Activated CD8-positive, alpha-beta T cell treated with anti-CD3 and anti-CD28 coated beads, Interleukin-2, amount 10 ng/mL, durations not matched to agents 7 days and 5 days (primary cell): ENCODE measurements at regions not wholly inside any gene's neighbourhood (a gene's known extent, or its start where the extent isn't known, plus 50 kb on each side); places are given as distances from the start of the nearest gene placed in this dataset.

ENCODE experiments used
- ATAC-seq: fragments of 150-1000 bp; cut with Tn5 transposase; one replicate; pipeline ENCODE4 v1.10.0; 2021; ENCODE audit warnings: moderate library complexity
- CTCF ChIA-PET: fragments of 350-600 bp; sonication (Branson Sonifier 250); formaldehyde crosslinking; loops from one replicate; lab custom pipeline; 2021; ENCODE audit warnings: antibody characterized with exemption; lab: Charles Lee
- POLR2A ChIA-PET: fragments of 350-600 bp; sonication (Branson Sonifier 250); formaldehyde crosslinking; loops from one replicate; lab custom pipeline; 2021; ENCODE audit warnings: antibody characterized with exemption; lab: Charles Lee
- DNase-seq: peaks from one replicate; pipeline ENCODE4 v3.0.0-alpha.2; 2020
- H3K27ac Mint-ChIP-seq: one replicate; pipeline ENCODE4 v1.8.0; 2021; ENCODE audit warnings: mild to moderate bottlenecking, mixed read lengths
- H3K27me3 Mint-ChIP-seq: one replicate; pipeline ENCODE4 v1.8.0; 2021; ENCODE audit warnings: low read depth, mixed read lengths
- H3K36me3 Mint-ChIP-seq: one replicate; pipeline ENCODE4 v1.8.0; 2021; ENCODE audit warnings: low read depth, mixed read lengths
- H3K4me1 Mint-ChIP-seq: one replicate; pipeline ENCODE4 v1.8.0; 2021; ENCODE audit warnings: low read depth, mixed read lengths
- H3K4me3 Mint-ChIP-seq: one replicate; pipeline ENCODE4 v1.8.0; 2021; ENCODE audit warnings: mild to moderate bottlenecking, mixed read lengths
- H3K9me3 Mint-ChIP-seq: one replicate; pipeline ENCODE4 v1.8.0; 2022; ENCODE audit warnings: mixed read lengths; ENCODE audit not compliant: insufficient read depth

- no peak overlapping the region for H3K27ac Mint-ChIP-seq
- ChIA-PET CTCF (no interaction called here), POLR2A (interaction anchor here (0.6 kb wide), 1 partner anchor 95 kb away, joined by 4 read pairs; no protein-coding TSS in a partner anchor)
- no peak for ATAC-seq
- no peak for DNase-seq
- peaks cover 11% of the 10 kb centered on the region for H3K27me3 Mint-ChIP-seq
- peaks cover 4% of the 10 kb centered on the region for H3K9me3 Mint-ChIP-seq
- no peaks in the 10 kb centered on the region for H3K36me3 Mint-ChIP-seq
- no peak overlapping the region for H3K4me3 Mint-ChIP-seq
- no peaks in the 10 kb centered on the region for H3K4me1 Mint-ChIP-seq
These were observed 293.1 kb downstream of the ZEB1 start for GRCh38 chr10:31612082-31612481.

DNA sequence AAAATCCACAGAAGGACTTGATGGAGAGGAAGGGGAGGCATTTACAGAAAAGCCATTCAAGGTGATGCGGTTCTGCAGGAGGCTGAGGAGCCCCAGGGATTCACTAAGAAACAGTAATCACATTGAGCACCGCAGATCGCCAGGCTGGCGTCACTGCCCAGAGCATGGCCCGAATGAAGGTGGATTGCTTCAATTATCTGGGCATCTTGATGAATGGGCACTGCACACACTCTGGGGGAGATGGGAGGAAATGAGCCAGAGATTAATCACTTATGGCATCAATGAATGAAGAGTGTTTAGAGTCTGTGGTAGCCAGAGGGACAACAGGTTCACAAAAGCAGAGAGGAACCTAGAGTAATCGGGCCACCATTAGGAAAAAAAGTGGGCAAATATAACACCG, 292.1 kb downstream of the ZEB1 start:
- DNase-seq: no peak
- H3K4me3 Mint-ChIP-seq: no peak overlapping the region
- no peak overlapping the region for H3K27ac Mint-ChIP-seq
- H3K36me3 Mint-ChIP-seq: no peaks in the 10 kb centered on the region
- H3K4me1 Mint-ChIP-seq: no peaks in the 10 kb centered on the region
- CTCF ChIA-PET: no interaction called here
- no peak for ATAC-seq
- H3K27me3 Mint-ChIP-seq: peaks cover 11% of the 10 kb centered on the region
- POLR2A ChIA-PET: no interaction called here
- peaks cover 4% of the 10 kb centered on the region for H3K9me3 Mint-ChIP-seq

- H3K27ac Mint-ChIP-seq: no peak overlapping the region
- H3K27me3 Mint-ChIP-seq: peaks cover 11% of the 10 kb centered on the region
- DNase-seq (no peak), ATAC-seq (no peak)
- ChIA-PET POLR2A (no interaction called here), CTCF (no interaction called here)
- H3K9me3 Mint-ChIP-seq: no peaks in the 10 kb centered on the region
- no peaks in the 10 kb centered on the region for H3K36me3 Mint-ChIP-seq
- peaks cover 6% of the 10 kb centered on the region for H3K4me1 Mint-ChIP-seq
- H3K4me3 Mint-ChIP-seq: no peak overlapping the region
These were observed 288.5 kb downstream of the ZEB1 start for GRCh38 chr10:31607481-31607880.

DNA sequence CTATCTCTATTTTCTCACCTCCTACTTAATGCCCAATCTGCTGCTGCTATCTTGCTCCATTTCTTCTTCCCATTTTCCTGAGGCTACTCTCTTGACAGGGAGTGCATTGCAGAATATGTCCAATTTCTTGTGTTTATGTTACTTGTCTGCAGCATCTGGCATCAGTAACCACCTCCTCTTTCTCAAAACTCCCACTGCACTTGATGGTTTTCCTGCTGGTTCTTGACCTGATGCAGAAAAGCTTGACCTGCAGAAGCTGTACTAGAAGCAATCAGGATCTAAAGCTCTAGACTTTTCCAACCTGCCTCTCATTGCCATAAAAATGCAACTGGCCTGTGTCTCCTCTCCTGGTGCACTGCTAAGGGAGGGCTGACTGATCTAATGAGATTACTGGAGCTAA, 287.8 kb downstream of the ZEB1 start:
- no peak overlapping the region for H3K4me3 Mint-ChIP-seq
- no peaks in the 10 kb centered on the region for H3K36me3 Mint-ChIP-seq
- ChIA-PET CTCF (no interaction called here), POLR2A (no interaction called here)
- no peaks in the 10 kb centered on the region for H3K9me3 Mint-ChIP-seq
- no peak for ATAC-seq
- H3K4me1 Mint-ChIP-seq: peaks cover 6% of the 10 kb centered on the region
- H3K27me3 Mint-ChIP-seq: peaks cover 11% of the 10 kb centered on the region
- H3K27ac Mint-ChIP-seq: no peak overlapping the region
- no peak for DNase-seq

DNA sequence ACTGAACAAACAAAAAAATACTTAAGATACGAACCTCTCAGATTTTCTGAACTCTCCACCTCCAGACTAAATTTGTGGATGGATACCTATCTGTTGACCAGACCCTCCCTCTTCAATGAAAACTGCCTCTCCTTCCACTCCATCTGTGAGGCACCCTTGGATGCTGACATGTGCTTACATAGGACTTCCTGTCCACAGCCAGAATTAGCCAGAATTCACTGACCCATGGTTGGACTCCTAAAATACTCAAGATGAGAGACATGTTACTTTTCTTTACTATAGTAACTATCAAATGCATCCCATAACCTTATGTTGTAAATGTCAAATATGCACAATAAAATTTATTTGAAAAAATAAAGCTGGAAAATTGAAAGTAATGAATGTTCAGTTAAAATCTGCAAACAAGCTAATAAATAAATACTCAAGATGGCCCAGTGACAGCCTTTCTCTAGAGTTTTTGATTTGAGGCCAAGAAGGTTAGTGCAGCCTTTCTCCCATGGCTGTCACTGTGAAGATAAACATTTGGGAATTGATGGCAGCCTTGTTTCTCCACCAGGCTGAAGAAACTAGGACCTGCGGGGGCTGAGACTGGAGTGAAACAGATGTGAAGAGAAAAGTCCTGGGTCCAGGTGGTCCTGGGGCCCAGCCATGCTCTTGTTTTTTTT, 287.0 kb downstream of the ZEB1 start:
- ChIA-PET CTCF (no interaction called here), POLR2A (no interaction called here)
- ATAC-seq (no peak), DNase-seq (no peak)
- Mint-ChIP-seq H3K27me3 (peaks cover 14% of the 10 kb centered on the region), H3K9me3 (no peaks in the 10 kb centered on the region), H3K4me3 (no peak overlapping the region), H3K4me1 (peaks cover 6% of the 10 kb centered on the region), H3K27ac (no peak overlapping the region), H3K36me3 (no peaks in the 10 kb centered on the region)

GRCh38 chr10:31605426-31605825, 286.4 kb downstream of the ZEB1 start:
- no peaks in the 10 kb centered on the region for H3K36me3 Mint-ChIP-seq
- peaks cover 13% of the 10 kb centered on the region for H3K27me3 Mint-ChIP-seq
- ATAC-seq: no peak
- ChIA-PET CTCF (no interaction called here), POLR2A (no interaction called here)
- DNase-seq: no peak
- H3K4me1 Mint-ChIP-seq: peaks cover 10% of the 10 kb centered on the region
- no peak overlapping the region for H3K27ac Mint-ChIP-seq
- H3K4me3 Mint-ChIP-seq: no peak overlapping the region
- no peaks in the 10 kb centered on the region for H3K9me3 Mint-ChIP-seq

DNA sequence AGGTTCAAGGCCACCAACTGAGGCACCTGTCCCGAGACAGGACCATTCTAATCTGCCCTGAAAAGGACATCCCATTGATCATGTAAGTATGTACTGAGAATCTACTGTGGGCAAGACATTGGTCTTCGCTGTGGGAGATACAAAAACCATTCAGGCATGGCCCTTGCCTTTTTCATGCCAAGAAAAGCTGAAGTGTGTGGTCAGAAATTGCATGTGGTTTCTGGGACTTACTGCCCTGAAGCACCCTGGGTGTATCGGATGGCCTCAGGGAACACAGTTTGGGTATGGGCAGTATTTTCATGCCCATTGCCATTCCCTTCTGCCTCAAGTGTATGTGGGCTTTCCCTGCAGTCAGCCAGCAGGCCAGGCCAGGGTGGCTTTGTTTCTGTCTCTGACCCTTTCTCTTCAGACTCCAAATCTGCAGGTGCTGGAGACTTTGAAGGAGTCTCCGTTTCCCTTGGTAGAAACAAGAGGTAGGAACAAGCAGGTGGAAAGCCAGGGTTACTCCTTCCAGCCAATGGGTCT, 285.7 kb downstream of the ZEB1 start:
- DNase-seq (no peak), ATAC-seq (no peak)
- CTCF ChIA-PET: no interaction called here
- H3K36me3 Mint-ChIP-seq: no peaks in the 10 kb centered on the region
- no peaks in the 10 kb centered on the region for H3K9me3 Mint-ChIP-seq
- no peak overlapping the region for H3K27ac Mint-ChIP-seq
- H3K27me3 Mint-ChIP-seq: peaks cover 11% of the 10 kb centered on the region
- peaks cover 13% of the 10 kb centered on the region for H3K4me1 Mint-ChIP-seq
- POLR2A ChIA-PET: no interaction called here
- peak overlapping the region; percentile 81 for H3K4me3 Mint-ChIP-seq

DNA sequence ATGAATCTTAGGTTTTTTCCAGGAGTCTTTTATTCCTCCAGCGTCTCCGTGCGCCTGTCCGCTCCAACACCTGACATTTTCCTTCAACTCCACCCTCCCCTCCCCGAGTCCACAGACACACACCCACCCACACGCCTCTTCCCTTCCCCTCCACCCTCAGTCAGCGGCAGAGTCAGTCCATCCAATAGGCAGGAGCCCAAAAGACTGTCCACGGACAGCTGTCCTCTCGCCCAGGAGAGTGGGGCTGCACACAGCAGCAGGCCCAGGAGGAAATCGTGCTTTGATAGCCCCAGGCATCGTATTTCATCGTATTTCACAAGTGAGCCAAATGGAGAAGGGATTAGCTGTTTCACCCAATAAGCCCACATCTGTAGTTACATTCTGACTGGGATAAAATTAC, 285.1 kb downstream of the ZEB1 start:
- Mint-ChIP-seq H3K4me3 (peak overlapping the region; percentile 81), H3K4me1 (peaks cover 13% of the 10 kb centered on the region), H3K9me3 (no peaks in the 10 kb centered on the region), H3K36me3 (no peaks in the 10 kb centered on the region), H3K27me3 (peaks cover 8% of the 10 kb centered on the region), H3K27ac (no peak overlapping the region)
- DNase-seq (no peak), ATAC-seq (no peak)
- CTCF ChIA-PET: no interaction called here
- POLR2A ChIA-PET: no interaction called here

DNA sequence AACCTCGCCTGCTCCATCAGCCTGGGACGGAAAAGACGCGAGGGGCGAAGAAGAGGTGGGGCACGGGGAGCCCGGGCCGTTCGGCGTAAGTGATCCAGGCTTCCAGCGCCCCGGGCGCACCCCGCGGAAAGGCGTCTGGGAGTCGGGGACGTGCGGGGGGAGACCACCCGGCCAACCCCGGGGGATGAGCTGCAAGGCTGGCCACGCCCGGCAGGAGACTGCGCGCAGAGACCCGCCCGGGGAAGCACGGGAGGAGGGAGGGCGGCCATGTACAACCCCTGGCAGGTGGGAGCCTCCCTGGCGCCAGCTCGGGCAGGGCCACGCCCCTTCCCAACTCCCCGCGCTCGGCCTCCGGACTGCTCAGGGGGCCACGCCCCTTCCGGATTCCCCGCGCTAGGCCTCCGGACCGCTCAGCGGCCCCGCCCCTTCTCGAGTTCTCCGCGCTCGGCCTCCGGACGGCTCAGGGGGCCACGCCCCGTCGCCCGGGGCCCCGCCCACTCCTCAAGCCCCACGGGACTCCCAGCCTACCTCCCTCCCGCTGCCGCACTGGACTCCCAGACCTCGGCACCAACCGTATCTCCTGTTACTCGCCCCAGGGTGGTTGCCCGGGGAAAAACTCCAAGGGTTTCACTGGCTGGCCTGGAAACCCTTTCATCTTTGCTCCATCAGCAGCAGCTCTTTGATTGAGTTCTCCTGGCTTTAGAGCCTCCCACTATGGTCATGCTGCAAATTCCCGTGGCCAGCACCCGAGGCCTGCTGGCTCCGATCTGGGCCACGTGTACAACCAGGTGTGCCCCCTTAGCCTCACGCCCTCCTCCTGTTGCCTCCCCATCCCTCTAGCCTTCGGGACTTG, 284.4 kb downstream of the ZEB1 start:
- H3K4me3 Mint-ChIP-seq: peak overlapping the region; percentile 81
- peaks cover 9% of the 10 kb centered on the region for H3K27me3 Mint-ChIP-seq

DNA sequence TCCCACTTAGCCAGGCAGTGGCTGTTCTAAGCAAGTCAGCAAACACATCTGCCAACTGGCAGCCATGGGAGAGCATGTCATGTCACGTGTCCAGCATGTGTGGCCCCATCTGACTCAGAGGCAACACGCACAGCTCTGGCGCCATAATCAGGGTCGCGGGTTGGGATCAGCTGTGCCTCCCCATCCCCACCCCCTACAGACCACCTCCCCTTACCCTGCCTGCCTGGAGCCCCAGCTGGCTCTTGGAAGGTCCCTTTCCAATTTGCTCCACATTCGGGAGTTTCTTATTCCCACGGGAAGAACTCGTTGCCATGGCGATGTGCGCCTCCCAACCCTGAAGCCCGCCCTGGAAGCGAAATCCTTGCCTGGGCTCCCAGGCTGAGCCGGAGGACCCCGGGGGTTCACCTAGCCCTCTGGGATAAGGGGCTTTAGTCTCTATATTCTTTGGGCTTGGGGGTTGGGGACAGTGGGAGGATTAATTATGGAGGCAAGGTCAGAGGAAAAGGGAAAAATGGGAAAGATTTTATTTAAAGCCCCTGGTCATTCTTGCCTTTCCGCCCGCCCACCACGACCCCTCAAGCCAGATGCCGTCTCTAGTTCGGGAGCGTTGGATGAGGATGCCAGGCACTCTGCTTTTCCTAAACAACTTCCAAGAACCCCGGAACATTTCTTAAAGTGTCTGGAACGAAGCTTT, 283.7 kb downstream of the ZEB1 start:
- no peak overlapping the region for H3K27ac Mint-ChIP-seq
- POLR2A ChIA-PET: interaction anchor here (0.6 kb wide), 1 partner anchor 615 kb away, joined by 3 read pairs; no protein-coding TSS in a partner anchor
- ATAC-seq: no peak

More for the DNA sequence above, 284.4 kb downstream of the ZEB1 start:
- ChIA-PET CTCF (interaction anchor here (1.2 kb wide), 1 partner anchor 9 kb away, joined by 5 read pairs; no protein-coding TSS in a partner anchor), POLR2A (interaction anchor here (0.6 kb wide), 1 partner anchor 616 kb away, joined by 3 read pairs; no protein-coding TSS in a partner anchor)
- peaks cover 13% of the 10 kb centered on the region for H3K4me1 Mint-ChIP-seq
- ATAC-seq (peak; percentile 97), DNase-seq (peak; percentile 86)
- H3K27ac Mint-ChIP-seq: peak overlapping the region; percentile 53
- H3K36me3 Mint-ChIP-seq: no peaks in the 10 kb centered on the region
- no peaks in the 10 kb centered on the region for H3K9me3 Mint-ChIP-seq

GRCh38 chr10:31601136-31601535, 282.1 kb downstream of the ZEB1 start:
- Mint-ChIP-seq H3K9me3 (no peaks in the 10 kb centered on the region), H3K4me3 (no peak overlapping the region), H3K4me1 (peaks cover 13% of the 10 kb centered on the region), H3K36me3 (no peaks in the 10 kb centered on the region), H3K27me3 (peaks cover 9% of the 10 kb centered on the region), H3K27ac (no peak overlapping the region)
- DNase-seq (no peak), ATAC-seq (no peak)
- POLR2A ChIA-PET: no interaction called here
- CTCF ChIA-PET: no interaction called here

More for the DNA sequence above, 283.7 kb downstream of the ZEB1 start:
- peaks cover 13% of the 10 kb centered on the region for H3K4me1 Mint-ChIP-seq
- peaks cover 9% of the 10 kb centered on the region for H3K27me3 Mint-ChIP-seq
- CTCF ChIA-PET: interaction anchor here (1.0 to 1.2 kb wide), 2 partner anchors 9 to 819 kb away, joined by 3 to 5 read pairs; no protein-coding TSS in a partner anchor
- H3K4me3 Mint-ChIP-seq: peak overlapping the region; percentile 62
- no peaks in the 10 kb centered on the region for H3K9me3 Mint-ChIP-seq
- no peaks in the 10 kb centered on the region for H3K36me3 Mint-ChIP-seq
- DNase-seq: peak; percentile 23
